ENCODE measurements at regions not wholly inside any gene's neighbourhood (a gene's known extent, or its start where the extent isn't known, plus 50 kb on each side); places are given as distances from the start of the nearest gene placed in this dataset.

DNA sequence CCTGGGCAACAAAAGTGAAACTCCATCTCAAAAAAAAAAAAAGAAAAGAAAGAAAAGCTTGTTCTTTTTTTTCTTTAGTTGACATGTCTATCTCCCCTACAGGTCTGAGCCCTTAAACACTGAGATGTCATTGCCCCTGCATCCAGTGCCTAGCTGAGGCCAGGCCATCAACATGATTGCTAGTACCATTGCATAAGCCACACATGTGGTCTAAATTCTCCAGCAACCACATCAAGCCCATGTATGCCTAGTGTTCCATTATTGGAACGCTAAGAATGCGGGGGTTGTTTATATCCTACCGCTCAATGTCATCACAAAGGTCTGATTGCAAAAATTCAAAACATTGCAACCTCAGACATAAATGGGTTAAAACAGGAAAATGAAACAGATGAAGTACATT is 62.7 kb downstream of the NPTX2 start:
- DNase-seq (ENCODE audit: low read depth in 2 of 2), result no peak

- no peak for DNase-seq (ENCODE audit: low read depth in 2 of 2)
Measured at GRCh38 chr7:98681511-98681910, 64.4 kb downstream of the NPTX2 start.

- DNase-seq (ENCODE audit: low read depth in 2 of 2), result no peak
Measured at GRCh38 chr7:98681951-98682350, 64.9 kb downstream of the NPTX2 start.

DNA sequence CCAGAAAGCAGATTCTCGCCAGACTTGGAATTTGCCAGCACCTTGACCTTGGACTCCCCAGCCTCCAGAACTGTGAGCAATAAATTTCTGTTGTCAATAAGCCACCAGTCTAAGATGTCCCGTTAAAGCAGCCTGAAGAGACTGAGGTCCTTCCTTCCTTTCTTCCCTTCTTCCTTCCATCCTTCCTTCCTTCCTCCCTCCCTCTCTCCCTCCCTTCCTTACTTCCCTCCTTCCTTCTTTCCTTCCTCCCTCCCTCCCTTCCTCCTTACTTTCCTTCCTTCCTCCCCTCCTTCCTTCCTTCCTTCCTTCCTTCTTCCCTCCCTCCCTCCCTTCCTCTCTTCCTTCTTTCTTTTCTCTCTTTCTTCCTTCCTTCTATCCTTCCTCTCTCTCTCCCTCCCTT is 66.4 kb downstream of the NPTX2 start:
- no peak for DNase-seq (ENCODE audit: low read depth in 2 of 2)

GRCh38 chr7:98685541-98685940 is 68.5 kb downstream of the NPTX2 start:
- no peak for DNase-seq (ENCODE audit: low read depth in 2 of 2)

DNA sequence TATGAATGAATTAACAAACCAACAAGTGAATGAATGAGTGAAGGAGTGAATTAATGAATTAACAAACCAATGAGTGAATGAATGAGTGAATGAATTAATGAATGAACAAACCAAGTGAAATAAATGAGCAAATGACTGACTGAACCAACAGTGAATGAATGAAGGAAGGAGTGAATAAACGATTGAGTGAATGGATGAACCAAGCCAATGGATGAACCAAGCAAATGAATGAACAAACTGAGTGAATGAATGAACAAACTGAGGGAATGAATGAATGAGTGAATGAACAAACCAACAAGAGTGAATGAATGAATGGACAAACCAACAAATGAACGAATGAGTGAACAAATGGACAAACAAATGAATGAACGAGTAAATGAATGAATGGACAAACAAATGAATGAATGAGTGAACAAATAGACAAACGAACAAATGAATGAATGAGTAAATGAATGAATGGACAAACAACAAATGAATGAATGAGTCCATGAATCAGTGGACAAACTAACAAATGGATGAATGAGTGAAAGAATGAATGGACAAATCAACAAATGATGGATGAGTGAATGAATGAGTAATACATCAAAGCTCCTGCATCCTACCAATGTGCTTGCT is 69.5 kb downstream of the NPTX2 start:
- DNase-seq (ENCODE audit: low read depth in 2 of 2), result no peak

GRCh38 chr7:98687111-98687751 is 70.1 kb downstream of the NPTX2 start:
- no peak for DNase-seq (ENCODE audit: low read depth in 2 of 2)

- no peak for DNase-seq (ENCODE audit: low read depth in 2 of 2)
Measured at GRCh38 chr7:98691619-98692018, 74.5 kb downstream of the NPTX2 start.

GRCh38 chr7:98697083-98697482 is 80.0 kb downstream of the NPTX2 start:
- no peak for DNase-seq (ENCODE audit: low read depth in 2 of 2)

DNA sequence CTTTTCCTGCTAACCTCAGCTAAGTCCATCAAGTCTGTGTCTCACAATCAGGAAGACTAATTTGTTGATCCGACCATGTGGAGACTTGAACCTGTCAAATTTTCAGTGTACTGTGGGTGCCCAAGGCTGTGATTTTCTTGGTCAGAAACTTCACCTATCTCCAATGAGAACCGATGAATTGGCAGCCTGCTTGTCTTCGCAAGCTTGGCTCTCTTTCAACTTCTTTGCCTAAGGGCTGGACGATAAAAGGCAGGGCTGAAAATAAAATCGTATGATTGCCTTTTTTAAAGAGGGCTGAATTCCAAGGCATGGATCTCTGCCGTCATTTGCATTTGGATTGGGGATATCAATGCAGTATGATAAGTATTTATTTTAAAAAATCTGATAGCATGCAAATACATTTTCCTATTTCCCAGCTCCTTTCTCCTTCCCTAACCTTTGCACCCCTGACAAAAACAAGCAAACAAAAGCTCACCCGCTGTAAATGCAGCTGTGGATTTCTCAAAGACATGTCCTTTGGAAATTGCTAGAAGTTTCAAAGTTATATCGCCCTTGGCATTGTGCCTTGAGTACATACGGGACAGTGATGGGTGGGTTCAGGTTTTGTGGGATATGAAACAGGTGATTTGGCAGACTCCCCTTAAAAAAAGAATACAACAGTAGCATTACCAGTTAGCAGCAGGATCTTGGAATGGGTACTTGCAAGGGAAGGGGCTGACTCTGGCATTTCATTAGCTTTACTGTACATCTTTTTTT is 80.6 kb downstream of the NPTX2 start:
- DNase-seq (ENCODE audit: low read depth in 2 of 2), result no peak

- no peak for DNase-seq (ENCODE audit: low read depth in 2 of 2)
Measured at GRCh38 chr7:98698976-98699375, 81.9 kb downstream of the NPTX2 start.

DNA sequence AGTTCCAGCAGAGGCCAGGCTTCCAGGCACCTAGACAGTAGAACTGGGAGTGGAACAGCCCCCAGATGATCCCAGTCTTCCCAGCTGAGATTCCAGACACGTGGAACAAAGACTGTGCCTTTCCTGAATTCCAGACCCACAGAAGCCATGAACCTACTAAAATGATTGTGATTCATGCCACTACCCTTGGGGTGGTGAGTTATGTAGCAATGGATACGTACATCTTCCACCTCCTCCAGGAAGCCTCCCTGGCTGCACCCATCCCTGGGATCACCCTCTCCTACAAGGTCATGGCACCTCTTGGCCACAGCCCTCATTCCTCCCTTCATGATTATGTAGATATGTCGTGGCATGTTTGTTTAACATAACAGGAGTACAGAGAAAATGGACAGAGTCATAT is 83.4 kb downstream of the NPTX2 start:
- no peak for DNase-seq (ENCODE audit: low read depth in 2 of 2)

GRCh38 chr7:98701372-98701771 is 84.3 kb downstream of the NPTX2 start:
- DNase-seq (ENCODE audit: low read depth in 2 of 2), result no peak

GRCh38 chr7:98702021-98702420 is 84.9 kb downstream of the NPTX2 start:
- no peak for DNase-seq (ENCODE audit: low read depth in 2 of 2)

GRCh38 chr7:98703916-98704315 is 86.8 kb downstream of the NPTX2 start:
- DNase-seq (ENCODE audit: low read depth in 2 of 2), result no peak

GRCh38 chr7:98705626-98706025 is 88.5 kb downstream of the NPTX2 start:
- DNase-seq (ENCODE audit: low read depth in 2 of 2), result no peak

- DNase-seq (ENCODE audit: low read depth in 2 of 2), result no peak
Measured at GRCh38 chr7:98707076-98707475, 90.0 kb downstream of the NPTX2 start.

DNA sequence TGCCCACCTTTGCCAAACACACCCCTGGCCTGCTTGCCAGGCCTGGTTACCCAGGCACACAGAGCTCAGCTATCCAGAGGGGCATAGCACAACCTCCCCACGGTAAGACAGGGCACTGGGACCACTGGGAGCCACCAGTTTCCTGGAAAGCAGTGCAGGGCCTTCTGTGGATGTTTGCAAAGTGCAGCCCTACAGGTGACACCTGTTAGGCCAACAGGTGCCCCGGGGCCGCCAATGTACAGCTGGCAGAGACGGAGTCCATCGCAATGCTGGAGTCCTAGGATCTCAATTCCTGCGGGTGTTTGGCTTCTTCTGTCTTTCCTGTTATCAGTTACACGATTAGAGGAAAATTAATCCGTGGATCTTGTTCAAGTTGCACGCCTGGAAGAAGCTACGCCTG is 94.9 kb downstream of the NPTX2 start:
- no peak for DNase-seq (ENCODE audit: low read depth in 2 of 2)

DNA sequence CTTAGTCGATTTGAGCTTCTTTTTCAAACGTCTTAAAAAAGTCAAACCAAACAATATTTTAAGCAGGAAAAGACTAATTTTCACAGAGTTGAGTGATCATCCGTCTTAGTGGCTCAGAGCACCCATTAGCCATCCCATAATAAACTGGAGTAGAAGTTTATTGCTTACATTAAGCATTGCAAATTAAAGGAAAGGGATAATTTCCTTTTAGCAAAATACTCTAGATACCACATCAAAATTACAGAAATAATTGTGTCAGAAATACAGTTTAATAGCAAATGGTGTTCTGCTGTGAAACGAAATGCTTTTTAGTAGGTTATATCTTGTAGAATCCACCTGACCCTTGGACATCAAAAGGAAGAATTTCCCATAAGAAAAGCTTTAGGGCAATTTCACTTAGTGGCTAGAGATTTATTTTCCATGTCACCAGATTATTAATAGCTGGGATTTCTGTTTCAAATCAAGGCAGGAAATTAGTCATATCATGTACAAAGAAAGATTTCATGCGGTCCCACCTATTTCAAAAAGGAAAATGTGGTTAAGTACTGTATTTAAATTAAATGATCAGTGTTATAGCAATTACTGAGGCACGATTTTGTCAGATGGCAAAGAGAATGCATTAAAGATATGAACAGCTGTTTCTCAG is 96.2 kb downstream of the NPTX2 start:
- no peak for DNase-seq (ENCODE audit: low read depth in 2 of 2)

- DNase-seq (ENCODE audit: low read depth in 2 of 2), result no peak
Measured at GRCh38 chr7:98719396-98719795, 102.3 kb downstream of the NPTX2 start.

- DNase-seq (ENCODE audit: low read depth in 2 of 2), result no peak
Measured at GRCh38 chr7:98722402-98722801, 105.3 kb downstream of the NPTX2 start.

DNA sequence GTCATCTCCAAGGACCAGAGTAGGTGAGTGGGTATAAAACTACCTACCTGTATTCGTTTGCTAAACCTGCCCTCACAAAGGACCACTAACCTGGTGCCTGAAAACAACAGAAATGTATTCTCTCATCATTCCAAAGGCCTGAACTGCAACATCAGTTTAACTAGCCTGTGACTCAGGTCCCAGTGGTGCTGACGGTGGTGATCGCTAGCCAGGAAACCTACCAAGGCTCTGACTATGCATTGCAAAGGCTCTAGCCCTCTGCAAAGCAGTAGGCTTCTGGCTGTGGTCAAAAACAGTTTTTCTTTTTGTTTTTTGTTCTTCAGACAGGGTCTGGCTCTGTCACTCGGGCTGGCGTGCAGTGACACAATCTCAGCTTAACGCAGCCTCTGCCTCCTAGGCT is 107.5 kb downstream of the NPTX2 start:
- DNase-seq (ENCODE audit: low read depth in 2 of 2), result no peak
